ENCODE measurements at regions not wholly inside any gene's neighbourhood (a gene's known extent, or its start where the extent isn't known, plus 50 kb on each side); places are given as distances from the start of the nearest gene placed in this dataset.

- Mint-ChIP-seq H3K36me3 (ENCODE audit: insufficient read depth, unreplicated experiment) (no peaks in the 10 kb centered on the region), H3K4me3 (ENCODE audit: unreplicated experiment) (no peak overlapping the region), H3K27ac (ENCODE audit: low read depth, unreplicated experiment) (no peak overlapping the region), H3K9me3 (ENCODE audit: unreplicated experiment) (no peaks in the 10 kb centered on the region), H3K27me3 (ENCODE audit: insufficient read depth, unreplicated experiment) (no peaks in the 10 kb centered on the region), H3K4me1 (ENCODE audit: insufficient read depth, unreplicated experiment) (peaks cover 19% of the 10 kb centered on the region)
- ChIA-PET CTCF (no interaction called here), POLR2A (no interaction called here)
- intact Hi-C loops (cut with micrococcal nuclease) = no loop called here
- TF ChIP-seq CTCF (IDR thresholded peaks at IDR 0.05; ENCODE audit: unreplicated experiment) = no peak
- DNase-seq (ENCODE audit: unreplicated experiment) = no peak
- no TSS peak for BruUV-seq (replicated peaks)
Observed at GRCh38 chr4:23483320-23483960, 406.4 kb downstream of the PPARGC1A start.

- no peaks in the 10 kb centered on the region for H3K27me3 Mint-ChIP-seq (ENCODE audit: insufficient read depth, unreplicated experiment)
- ChIA-PET POLR2A (no interaction called here), CTCF (interaction anchor here (0.6 kb wide), 1 partner anchor 16 kb away, joined by 4 read pairs; no protein-coding TSS in a partner anchor)
- H3K36me3 Mint-ChIP-seq (ENCODE audit: insufficient read depth, unreplicated experiment) = no peaks in the 10 kb centered on the region
- intact Hi-C loops (cut with micrococcal nuclease) = no loop called here
- no TSS peak for BruUV-seq (replicated peaks)
- H3K27ac Mint-ChIP-seq (ENCODE audit: low read depth, unreplicated experiment) = no peak overlapping the region
- H3K4me1 Mint-ChIP-seq (ENCODE audit: insufficient read depth, unreplicated experiment) = peaks cover 19% of the 10 kb centered on the region
- no peak overlapping the region for H3K4me3 Mint-ChIP-seq (ENCODE audit: unreplicated experiment)
- H3K9me3 Mint-ChIP-seq (ENCODE audit: unreplicated experiment) = no peaks in the 10 kb centered on the region
- TF ChIP-seq CTCF (IDR thresholded peaks at IDR 0.05; ENCODE audit: unreplicated experiment) = no peak
- no peak for DNase-seq (ENCODE audit: unreplicated experiment)
Observed at GRCh38 chr4:23481566-23481965, 408.3 kb downstream of the PPARGC1A start.

GRCh38 chr4:23477905-23478304, 411.9 kb downstream of the PPARGC1A start:
- H3K27ac Mint-ChIP-seq (ENCODE audit: low read depth, unreplicated experiment) = no peak overlapping the region
- TF ChIP-seq CTCF (IDR thresholded peaks at IDR 0.05; ENCODE audit: unreplicated experiment) = no peak

GRCh38 chr4:23476515-23477090, 413.2 kb downstream of the PPARGC1A start:
- Mint-ChIP-seq H3K27me3 (ENCODE audit: insufficient read depth, unreplicated experiment) (no peaks in the 10 kb centered on the region), H3K4me3 (ENCODE audit: unreplicated experiment) (no peak overlapping the region), H3K36me3 (ENCODE audit: insufficient read depth, unreplicated experiment) (peaks cover 2% of the 10 kb centered on the region), H3K9me3 (ENCODE audit: unreplicated experiment) (no peaks in the 10 kb centered on the region), H3K4me1 (ENCODE audit: insufficient read depth, unreplicated experiment) (no peaks in the 10 kb centered on the region), H3K27ac (ENCODE audit: low read depth, unreplicated experiment) (no peak overlapping the region)
- BruUV-seq (replicated peaks) = no TSS peak
- intact Hi-C loops (cut with micrococcal nuclease) = no loop called here
- ChIA-PET CTCF (no interaction called here), POLR2A (interaction anchor here (0.6 to 1.0 kb wide), 2 partner anchors 9 to 719 kb away, joined by 3 read pairs; no protein-coding TSS in a partner anchor)
- no peak for TF ChIP-seq CTCF (IDR thresholded peaks at IDR 0.05; ENCODE audit: unreplicated experiment)
- no peak for DNase-seq (ENCODE audit: unreplicated experiment)

More at GRCh38 chr4:23477905-23478304, 411.9 kb downstream of the PPARGC1A start:
- intact Hi-C loops (cut with micrococcal nuclease) = no loop called here
- H3K9me3 Mint-ChIP-seq (ENCODE audit: unreplicated experiment) = no peaks in the 10 kb centered on the region
- H3K4me1 Mint-ChIP-seq (ENCODE audit: insufficient read depth, unreplicated experiment) = no peaks in the 10 kb centered on the region
- ChIA-PET CTCF (interaction anchor here (0.7 to 0.9 kb wide), 2 partner anchors 42 to 240 kb away, joined by 3 read pairs; no protein-coding TSS in a partner anchor), POLR2A (no interaction called here)
- no peaks in the 10 kb centered on the region for H3K36me3 Mint-ChIP-seq (ENCODE audit: insufficient read depth, unreplicated experiment)
- BruUV-seq (replicated peaks) = no TSS peak
- DNase-seq (ENCODE audit: unreplicated experiment) = no peak
- no peak overlapping the region for H3K4me3 Mint-ChIP-seq (ENCODE audit: unreplicated experiment)
- H3K27me3 Mint-ChIP-seq (ENCODE audit: insufficient read depth, unreplicated experiment) = no peaks in the 10 kb centered on the region
